GM18858 (cell line): ENCODE measurements at regions not wholly inside any gene's neighbourhood (a gene's known extent, or its start where the extent isn't known, plus 50 kb on each side); places are given as distances from the start of the nearest gene placed in this dataset.

Experiments used
- ATAC-seq: cut with Tn5 transposase; IDR thresholded peaks from one replicate; pipeline ENCODE4 v1.9.1; 2021; ENCODE audit not compliant: unreplicated experiment

DNA sequence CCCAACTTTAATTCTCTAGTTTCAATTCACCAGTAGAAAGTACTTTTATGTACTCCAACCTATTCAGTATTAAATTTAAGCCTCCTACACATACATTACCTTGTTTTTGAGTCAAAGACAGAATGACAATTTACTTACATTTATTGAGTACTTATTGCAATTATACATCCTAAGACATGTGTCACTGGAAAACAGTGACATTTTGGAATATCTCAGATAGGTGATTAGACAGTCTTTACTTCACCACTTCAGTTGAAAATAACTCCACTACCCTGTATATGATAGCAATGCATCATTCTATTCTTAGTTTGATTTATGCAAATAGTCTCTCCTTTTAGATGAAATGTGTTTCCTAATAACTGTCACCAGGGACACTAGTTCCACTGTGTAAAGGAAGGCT is 461.5 kb downstream of the TUSC7 start:
- no peak for ATAC-seq

DNA sequence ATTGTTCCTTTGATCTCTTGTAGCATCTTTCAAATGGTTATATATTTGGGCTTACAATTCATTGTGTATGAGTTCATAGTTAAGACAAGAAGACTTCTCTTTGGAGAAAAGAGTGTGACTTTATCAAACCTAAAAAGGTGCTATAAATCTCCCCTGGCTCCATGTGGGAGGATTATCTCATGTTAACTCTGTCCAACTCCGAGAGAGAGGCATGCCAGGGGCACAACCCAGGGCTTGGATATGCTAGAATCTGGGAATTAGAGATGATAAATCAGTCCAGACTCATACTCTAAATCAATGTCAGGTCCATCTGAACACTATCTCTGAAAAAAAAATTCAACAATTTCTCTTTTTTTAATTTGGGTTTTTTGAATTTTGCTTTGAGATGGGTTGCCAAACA is 462.8 kb downstream of the TUSC7 start:
- ATAC-seq = no peak

DNA sequence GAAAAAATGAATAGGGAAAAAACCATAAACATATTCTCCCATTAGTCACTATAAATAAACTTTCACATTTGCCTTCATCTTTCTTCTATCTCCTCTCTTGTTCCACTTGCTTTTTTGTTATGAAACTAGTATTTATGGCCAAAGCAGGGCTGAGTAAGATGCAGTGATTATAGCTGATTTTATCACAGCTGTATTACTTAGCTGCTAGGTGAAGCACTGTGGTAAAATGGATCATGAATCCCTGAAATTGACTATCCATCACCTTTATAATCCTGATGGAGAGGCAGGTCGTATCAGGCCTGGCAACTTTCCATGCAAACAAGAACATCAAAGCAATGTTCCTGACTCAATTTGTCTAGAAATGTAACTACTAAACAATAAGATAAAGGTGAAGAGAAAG is 471.6 kb downstream of the TUSC7 start:
- ATAC-seq = no peak

DNA sequence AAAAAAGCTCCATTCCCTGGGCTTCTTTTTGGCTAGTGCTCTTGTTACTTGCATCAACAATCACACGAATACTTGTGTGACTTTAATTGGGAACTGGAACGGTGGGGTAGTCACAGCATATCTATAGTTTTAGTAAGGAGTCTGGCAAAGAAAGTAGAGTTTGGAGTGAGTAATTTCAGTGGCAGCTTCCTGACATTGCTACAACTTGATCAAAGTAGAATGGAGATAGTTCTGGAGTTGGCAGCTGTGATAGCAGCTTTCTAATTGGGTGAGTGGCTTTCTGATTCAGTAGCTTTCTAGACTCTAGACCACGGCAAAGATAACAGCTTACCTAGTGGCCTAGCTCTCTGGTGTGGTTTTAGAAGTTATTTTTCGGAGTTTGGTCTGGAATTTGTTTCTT is 475.0 kb downstream of the TUSC7 start:
- ATAC-seq = no peak

DNA sequence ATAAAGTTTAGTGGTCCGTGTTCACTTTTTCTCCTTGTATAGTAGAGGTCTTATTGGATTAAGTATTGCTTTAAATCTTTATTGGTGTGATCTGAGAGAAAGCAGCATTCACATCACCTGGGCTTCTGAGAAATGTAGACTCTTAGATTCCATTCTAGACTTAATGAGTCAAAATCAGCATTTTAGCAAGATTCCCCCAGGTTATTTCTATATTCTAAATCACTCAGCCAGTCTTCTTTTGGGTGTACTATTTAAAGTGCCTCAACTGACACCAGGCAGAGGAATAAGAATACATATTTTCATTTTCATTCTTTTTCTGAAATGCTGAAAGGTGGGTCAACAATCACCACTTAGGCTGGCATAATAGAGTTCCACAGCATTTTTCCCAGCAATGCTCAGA is 481.7 kb downstream of the TUSC7 start:
- no peak for ATAC-seq

DNA sequence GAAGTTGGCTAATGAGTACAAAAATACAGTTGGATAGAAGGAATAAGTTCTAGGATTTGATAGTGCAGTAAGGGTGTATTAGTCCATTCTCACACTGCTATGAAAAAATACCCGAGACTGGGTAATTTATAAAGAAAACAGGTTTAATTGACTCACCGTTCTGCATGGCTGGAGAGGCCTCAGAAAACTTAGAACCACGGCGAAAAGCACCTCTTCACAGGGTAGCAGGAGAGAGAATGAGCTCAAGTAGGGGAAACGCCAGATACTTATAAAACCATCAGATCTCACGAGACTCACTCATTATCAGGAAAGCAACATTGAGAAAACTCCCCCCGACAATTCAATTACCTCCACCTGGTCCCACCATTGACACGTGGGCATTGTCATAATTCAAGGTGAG is 483.3 kb downstream of the TUSC7 start:
- ATAC-seq = no peak

DNA sequence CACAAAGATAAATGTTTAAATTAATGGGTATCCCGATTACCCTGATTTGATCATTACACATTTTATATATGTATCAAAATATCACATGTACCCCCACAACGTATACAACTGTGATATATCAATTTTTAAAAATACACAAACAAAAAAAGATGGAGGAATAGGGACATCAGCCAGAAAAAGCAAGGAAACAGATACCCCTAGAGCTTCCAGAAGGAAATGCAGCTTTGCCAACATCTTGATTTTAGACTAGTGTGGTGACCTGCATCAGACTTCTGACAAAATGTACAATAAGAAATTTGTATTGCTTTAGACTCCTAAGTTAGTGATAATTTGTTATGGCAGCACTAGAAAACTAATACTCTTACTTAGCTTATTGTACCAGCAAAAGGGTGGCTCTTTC is 483.8 kb downstream of the TUSC7 start:
- no peak for ATAC-seq

DNA sequence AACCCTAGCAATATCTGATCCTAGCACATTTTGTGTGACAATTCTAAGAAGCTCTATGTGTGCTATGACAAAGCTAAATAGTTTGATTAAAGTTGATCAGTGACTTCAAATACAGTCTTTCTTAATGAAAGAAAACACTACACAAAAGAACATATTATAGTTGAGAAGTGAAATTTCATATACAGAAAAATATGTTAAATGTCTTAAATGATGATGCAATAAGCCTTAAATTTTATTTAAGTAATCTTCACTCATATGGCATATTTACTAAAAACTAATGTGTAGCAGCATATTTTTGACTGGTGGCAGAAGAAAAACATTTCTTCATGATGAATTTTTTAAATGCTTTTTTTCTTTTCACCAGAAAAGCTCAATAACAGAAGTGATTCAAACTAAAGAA is 485.5 kb downstream of the TUSC7 start:
- no peak for ATAC-seq

DNA sequence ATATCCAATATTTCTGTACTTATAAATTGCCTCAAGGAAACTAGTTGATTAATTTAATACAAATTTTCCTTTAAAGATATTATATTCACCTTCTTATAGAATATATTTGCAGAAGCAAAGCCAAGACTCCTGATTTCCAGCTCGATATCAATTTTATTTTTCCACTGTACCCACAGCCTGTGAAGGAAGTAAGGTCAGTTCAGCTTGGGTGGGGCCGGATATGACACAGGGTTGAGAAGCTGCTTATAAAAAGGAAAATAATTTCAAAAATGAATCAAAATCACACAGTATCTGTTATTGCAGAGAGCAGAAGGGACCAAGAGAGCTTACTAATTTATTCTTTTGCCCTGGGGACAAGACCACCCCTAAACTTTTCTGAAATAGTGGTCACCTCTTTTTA is 491.4 kb downstream of the TUSC7 start:
- ATAC-seq = no peak

DNA sequence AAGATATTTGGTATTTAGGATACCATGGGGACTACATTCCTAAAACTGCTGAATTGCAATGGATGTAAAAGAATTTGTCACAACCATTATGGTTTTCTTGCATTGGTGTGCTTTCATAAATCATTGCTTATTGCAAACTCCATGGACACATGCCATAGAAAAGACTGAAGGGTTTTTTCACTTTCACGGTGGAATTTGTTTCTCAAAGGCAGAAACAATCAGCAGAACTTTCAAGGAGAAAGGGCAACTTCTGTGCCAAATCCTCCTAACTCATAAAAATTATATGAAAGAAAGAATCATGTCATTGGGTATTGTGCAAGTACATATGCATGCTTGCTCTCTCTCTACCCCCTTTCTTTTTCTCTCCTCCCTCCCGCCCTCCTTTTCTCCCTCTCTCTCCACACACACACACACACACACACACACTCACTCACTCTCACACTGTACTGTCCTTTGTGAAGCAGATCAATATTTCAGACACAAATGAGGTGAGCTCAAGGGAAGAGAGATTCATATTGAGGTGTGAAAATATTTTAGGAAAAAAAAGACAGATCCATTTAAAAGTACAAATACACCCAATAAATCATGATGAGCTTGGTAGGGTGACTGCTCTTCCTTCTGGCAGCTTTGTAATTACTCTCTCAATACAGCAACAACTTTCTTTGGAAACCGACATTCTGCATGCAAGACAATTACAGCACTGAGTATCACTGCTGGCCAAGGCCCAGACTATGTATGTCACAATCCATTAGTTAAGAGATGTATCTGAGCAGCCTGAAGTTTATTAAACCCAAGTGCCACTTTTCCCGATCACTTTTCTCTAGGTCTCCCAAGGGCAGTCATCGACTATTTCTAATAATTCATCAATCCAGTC is 492.6 kb downstream of the TUSC7 start:
- ATAC-seq = no peak

DNA sequence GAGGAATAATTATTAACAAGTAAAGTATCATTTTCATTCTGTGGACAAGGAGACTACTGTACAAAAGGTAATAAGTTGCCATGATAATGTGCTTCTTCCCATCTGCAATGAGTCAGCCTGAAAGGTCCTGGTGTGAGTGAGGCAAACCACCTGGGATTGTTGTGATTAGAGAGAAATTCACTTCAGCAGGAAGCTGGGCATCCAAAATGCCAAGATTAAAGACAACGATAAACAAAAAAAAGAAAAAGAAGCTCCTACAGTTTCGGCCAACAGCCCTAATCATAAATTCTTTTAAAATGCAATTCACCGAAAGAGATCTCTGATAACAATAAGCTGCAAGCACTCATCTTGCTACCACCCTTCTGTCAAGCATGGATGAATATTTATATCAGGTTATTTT is 507.8 kb downstream of the TUSC7 start:
- ATAC-seq = no peak

DNA sequence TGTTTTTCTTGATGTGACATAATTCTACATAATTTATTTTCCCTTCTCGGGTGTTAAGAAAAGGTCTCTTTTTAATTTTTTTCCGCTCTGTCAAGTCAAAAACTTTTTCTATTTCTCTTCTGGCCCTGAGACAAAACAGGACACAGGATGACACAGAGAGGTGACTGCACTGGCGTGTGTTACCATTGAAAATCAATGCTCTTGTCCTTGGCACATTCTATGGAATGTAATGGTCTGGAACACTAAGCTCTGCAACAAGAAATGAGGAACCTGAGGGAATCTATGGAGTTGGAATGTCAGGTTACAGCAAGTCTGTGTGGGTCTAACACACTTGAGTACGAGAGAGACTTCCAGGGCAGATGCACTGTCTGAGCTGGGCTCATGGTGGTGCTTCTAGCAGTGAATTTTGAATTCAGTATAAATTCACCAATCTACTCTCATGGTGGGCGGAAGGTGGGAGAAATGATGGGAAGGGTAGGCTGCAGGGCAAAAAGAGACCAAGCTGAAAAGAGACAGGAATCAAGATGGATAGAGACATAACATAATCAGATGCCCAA is 508.3 kb downstream of the TUSC7 start:
- ATAC-seq = no peak

DNA sequence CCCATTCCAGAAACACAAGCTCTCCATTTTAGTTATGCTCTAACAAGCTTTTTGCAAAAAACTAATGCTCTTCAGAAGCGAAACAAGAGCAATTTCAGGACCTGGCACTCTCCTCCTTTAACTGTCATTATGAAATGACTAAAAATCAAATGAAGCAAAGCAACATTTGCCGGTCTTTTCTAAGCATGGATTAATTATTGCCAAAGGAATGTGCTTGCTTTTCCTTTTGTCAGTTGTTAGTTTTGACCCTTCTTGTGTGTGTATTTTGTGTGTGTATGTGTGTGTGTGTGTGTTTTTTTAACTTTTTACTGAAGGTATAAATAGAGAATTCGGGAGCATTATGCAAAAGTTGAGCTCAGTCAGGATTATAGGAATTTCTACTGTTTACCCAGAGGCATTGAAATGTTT is 509.1 kb downstream of the TUSC7 start:
- no peak for ATAC-seq

DNA sequence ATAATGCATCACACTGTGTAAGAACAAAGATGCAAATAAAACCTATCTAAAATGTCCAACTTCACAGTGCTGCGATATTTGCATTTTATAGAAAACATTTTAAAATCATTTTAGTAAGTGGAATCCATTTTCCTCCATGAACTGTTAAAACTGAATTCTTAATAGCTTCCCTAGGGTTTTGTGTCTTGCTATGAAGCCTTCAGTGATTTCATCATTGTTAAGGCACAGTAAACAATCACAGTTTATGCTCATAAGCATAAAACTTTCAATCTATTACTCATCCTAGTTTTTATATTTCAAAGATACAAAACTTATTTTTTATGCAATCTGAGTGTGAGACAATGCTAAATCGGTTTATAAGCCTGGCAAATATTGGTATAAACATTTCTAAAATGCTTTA is 509.7 kb downstream of the TUSC7 start:
- no peak for ATAC-seq

DNA sequence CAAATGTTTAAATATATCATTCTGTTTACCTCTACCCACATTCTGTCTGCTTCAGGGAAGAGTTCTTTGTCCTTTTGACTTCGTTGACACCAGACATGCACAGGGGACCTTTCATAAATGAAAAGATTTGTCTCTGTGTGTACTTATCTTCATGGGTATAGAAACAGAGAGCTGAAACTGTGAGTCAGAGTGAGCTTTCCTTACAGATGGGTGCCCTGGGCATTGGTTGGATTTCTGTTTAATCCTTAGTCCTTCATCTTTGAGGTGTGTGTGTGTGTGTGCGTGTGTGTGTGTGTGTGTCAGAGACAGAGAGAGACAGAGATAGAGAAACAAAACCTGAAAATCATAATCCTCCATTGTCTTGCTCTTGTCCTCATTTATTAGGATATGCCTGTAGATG is 517.4 kb downstream of the TUSC7 start:
- no peak for ATAC-seq

DNA sequence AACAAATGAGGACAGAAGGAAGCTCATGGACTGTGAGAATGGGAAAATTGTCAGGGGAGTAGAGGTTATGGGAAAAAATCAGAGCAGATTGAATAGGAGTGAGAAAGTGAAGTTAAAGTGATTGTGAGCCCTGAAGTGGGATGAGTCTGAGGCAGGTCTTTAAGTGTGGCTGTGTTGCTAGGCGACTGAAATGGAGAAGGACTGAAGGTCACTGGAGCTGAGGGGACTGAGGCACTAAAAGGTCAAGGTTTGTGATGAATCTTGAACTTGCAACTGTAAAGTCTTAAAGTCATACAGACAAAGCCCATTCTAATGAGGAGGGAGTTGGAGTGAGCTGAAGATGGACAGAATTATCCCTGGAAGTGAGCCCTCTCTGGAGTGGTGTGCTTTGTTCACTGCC is 518.9 kb downstream of the TUSC7 start:
- no peak for ATAC-seq

DNA sequence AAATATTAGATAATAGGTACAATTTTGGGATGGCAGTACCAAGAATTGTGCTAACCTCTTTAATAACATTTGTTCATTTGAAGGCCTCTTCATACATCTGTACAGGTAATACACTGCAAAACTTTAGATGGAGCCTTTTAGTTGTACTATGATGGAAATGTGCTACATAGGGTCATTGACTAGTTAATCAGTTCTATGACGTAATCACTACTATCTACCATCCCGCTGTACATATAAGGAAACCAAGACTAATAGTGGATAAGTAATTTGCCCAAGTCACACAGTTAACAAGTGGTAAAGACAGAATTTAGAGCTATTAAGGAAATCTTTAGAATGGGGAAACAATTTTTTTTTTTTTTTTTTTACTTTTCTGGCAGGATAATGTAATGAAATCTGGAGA is 521.3 kb downstream of the TUSC7 start:
- no peak for ATAC-seq

DNA sequence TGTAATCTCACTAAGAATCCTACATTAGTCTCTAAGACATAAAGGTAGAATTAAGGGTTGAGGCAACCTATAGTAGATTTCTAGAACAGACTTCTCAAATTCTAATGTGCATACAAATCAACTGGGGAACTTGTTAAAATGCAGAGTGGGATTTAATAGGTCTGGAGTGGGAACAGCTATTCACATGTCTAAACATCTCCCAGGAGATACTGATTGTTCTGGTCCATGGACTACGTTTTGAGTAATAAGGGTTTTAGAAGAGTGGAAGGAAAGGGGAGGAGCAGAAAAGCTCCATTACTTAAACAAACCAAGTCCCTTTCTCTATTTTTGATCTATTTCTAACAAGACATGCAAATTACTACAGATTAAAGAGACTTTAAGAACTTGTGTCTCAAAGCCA is 524.8 kb downstream of the TUSC7 start:
- ATAC-seq = no peak

DNA sequence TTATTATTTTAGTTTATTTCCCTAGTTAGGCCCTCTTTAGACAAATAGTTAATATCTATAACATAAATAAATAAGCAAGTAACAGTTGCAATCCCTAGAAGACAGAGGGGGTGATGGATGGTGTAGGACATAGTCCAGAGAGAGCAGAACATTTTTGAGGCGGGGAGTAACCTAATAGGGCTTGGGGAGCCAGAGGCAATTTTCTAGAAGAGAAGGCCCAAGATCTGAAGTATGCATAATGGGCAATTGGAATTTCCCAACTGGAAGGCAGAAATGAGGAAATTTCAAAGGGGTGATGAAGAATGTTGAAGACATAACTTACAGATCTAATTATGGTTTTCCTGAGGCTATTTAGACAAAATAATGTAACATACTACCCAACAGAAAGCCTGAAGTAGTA is 525.7 kb downstream of the TUSC7 start:
- ATAC-seq = no peak

DNA sequence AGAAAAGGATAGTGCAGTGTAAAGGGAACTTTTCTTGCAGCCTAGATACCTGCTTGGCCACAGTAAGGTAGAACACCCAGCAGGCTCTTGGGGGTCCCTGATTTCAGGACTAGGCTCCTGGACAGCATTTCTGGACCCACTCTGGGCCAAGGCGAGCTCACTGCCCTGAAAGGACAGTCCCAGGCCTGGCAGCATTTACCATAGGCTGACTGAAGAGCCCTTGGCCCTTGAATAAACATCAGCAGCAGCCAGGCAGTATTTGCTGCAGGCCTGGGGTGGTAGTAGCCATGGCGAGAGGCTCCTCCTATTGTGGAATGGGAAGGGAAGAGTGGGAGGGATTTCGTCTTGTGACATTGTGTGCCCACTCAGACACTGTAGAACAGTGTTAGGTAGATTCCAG is 529.2 kb downstream of the TUSC7 start:
- no peak for ATAC-seq

DNA sequence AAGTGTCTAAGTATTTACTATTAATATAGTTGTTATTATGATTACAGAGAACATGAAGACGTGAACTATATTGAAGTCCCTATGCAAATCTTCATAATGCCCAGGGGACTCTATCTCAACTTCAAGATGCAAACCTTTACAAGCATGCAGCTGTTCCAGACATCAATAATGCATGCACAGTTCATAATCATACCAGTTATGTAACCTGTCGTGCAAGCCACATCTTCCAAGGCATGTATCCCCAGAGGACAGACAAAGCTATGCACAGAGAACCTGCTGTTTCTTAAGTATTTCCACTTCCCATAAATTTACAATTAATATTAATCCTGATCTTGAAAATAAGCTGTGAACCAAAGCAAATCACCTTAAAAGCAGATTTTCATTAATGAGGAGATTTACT is 534.1 kb downstream of the TUSC7 start:
- ATAC-seq = no peak

DNA sequence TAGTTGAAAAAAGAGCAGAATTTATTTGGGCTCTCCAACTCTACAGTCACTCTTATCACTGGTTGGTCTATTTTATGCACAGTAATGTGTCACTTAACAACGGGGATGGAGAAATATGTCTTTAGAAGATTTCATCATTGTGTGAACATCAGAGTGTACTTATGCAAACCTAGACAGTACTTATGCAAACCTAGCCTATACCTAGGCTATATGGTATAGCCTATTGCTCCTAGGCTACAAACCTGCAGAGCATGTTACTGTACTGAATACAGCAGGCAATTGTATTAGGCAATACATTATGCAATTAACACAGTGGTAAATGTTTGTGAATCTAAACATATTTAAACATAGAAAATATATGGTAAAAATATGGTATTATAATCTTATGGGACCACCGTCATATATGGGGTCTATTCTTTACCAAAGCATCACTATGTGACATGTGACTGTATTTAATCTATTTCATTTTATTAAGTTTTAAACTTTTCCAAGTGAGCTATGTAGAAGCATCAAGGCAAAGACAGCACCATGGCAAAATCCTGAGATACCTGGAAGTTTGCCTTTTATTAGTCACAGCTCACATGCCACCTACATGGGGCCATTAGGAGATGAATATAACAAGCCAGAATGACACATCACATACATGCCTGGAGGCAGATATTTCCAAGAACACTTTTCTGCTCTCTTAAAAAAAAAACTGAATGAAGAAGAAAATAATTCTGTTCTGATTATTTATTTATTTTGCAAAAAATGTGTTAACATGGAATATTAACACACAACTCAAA is 537.4 kb downstream of the TUSC7 start:
- no peak for ATAC-seq
